ENCODE measurements at regions not wholly inside any gene's neighbourhood (a gene's known extent, or its start where the extent isn't known, plus 50 kb on each side); places are given as distances from the start of the nearest gene placed in this dataset.

DNA sequence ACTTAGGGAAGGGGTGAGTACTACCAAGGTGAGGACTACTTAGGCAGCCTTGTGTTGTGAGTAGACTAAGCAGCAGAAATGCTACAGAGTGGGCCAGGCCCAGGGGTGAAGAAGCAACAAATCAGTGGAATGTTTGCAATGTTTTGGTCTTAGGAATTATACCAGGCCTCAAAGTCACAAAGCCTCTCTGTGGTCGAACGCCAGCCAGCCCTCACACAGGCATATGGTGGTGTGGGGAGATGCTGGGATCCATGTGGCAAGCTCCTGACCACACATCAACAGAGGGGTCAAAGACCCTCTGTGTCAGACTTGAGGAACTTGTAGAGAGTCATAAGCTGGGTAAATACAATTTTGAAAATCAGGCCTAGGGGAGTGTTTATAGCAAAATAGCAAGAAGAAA, 153.8 kb upstream of the KLF3 start:
- TF ChIP-seq, protein P1, sequence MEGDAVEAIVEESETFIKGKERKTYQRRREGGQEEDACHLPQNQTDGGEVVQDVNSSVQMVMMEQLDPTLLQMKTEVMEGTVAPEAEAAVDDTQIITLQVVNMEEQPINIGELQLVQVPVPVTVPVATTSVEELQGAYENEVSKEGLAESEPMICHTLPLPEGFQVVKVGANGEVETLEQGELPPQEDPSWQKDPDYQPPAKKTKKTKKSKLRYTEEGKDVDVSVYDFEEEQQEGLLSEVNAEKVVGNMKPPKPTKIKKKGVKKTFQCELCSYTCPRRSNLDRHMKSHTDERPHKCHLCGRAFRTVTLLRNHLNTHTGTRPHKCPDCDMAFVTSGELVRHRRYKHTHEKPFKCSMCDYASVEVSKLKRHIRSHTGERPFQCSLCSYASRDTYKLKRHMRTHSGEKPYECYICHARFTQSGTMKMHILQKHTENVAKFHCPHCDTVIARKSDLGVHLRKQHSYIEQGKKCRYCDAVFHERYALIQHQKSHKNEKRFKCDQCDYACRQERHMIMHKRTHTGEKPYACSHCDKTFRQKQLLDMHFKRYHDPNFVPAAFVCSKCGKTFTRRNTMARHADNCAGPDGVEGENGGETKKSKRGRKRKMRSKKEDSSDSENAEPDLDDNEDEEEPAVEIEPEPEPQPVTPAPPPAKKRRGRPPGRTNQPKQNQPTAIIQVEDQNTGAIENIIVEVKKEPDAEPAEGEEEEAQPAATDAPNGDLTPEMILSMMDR (IDR thresholded peaks at IDR 0.05; ENCODE audit: low read length) = no peak
- TF ChIP-seq EZH2 (IDR thresholded peaks at IDR 0.05; ENCODE audit: borderline replicate concordance, low read length) = no peak

Data from OCI-LY1 (cell line).